ENCODE measurements at regions not wholly inside any gene's neighbourhood (a gene's known extent, or its start where the extent isn't known, plus 50 kb on each side); places are given as distances from the start of the nearest gene placed in this dataset.
A peak's percentile ranks its signal among the peaks of the same experiment; 100 is the strongest.

GRCh38 chr9:1939466-1939865, 75.7 kb upstream of the SMARCA2 start:
- no peak for TF ChIP-seq CTCF (IDR thresholded peaks at IDR 0.05; ENCODE audit: low read depth, low read length, missing control alignments)
- no peak overlapping the region for H3K4me3 ChIP-seq (ENCODE audit: low read depth, low read length)
- no peak for DNase-seq (ENCODE audit: low read depth)

- no peak overlapping the region for H3K4me3 ChIP-seq (ENCODE audit: low read depth, low read length)
- TF ChIP-seq CTCF (IDR thresholded peaks at IDR 0.05; ENCODE audit: low read depth, low read length, missing control alignments), result peak; percentile 90
- DNase-seq (ENCODE audit: low read depth), result peak; percentile 70
Measured at GRCh38 chr9:1939926-1940368, 75.2 kb upstream of the SMARCA2 start.

GRCh38 chr9:1941989-1942388, 73.2 kb upstream of the SMARCA2 start:
- H3K4me3 ChIP-seq (ENCODE audit: low read depth, low read length), result no peak overlapping the region
- DNase-seq (ENCODE audit: low read depth), result no peak
- peak; percentile 32 for TF ChIP-seq CTCF (IDR thresholded peaks at IDR 0.05; ENCODE audit: low read depth, low read length, missing control alignments)

GRCh38 chr9:1946526-1947283, 68.4 kb upstream of the SMARCA2 start:
- DNase-seq (ENCODE audit: low read depth), result no peak
- no peak overlapping the region for H3K4me3 ChIP-seq (ENCODE audit: low read depth, low read length)
- no peak for TF ChIP-seq CTCF (IDR thresholded peaks at IDR 0.05; ENCODE audit: low read depth, low read length, missing control alignments)

- DNase-seq (ENCODE audit: low read depth), result no peak
- no peak overlapping the region for H3K4me3 ChIP-seq (ENCODE audit: low read depth, low read length)
- no peak for TF ChIP-seq CTCF (IDR thresholded peaks at IDR 0.05; ENCODE audit: low read depth, low read length, missing control alignments)
Measured at GRCh38 chr9:1947438-1947837, 67.7 kb upstream of the SMARCA2 start.

GRCh38 chr9:1948541-1948940, 66.6 kb upstream of the SMARCA2 start:
- no peak for TF ChIP-seq CTCF (IDR thresholded peaks at IDR 0.05; ENCODE audit: low read depth, low read length, missing control alignments)
- DNase-seq (ENCODE audit: low read depth), result no peak
- no peak overlapping the region for H3K4me3 ChIP-seq (ENCODE audit: low read depth, low read length)

- no peak for DNase-seq (ENCODE audit: low read depth)
- H3K4me3 ChIP-seq (ENCODE audit: low read depth, low read length), result no peak overlapping the region
- TF ChIP-seq CTCF (IDR thresholded peaks at IDR 0.05; ENCODE audit: low read depth, low read length, missing control alignments), result no peak
Measured at GRCh38 chr9:1951446-1951845, 63.7 kb upstream of the SMARCA2 start.

Measured in GM12864 (cell line).